ENCODE measurements at regions not wholly inside any gene's neighbourhood (a gene's known extent, or its start where the extent isn't known, plus 50 kb on each side); places are given as distances from the start of the nearest gene placed in this dataset.

DNA sequence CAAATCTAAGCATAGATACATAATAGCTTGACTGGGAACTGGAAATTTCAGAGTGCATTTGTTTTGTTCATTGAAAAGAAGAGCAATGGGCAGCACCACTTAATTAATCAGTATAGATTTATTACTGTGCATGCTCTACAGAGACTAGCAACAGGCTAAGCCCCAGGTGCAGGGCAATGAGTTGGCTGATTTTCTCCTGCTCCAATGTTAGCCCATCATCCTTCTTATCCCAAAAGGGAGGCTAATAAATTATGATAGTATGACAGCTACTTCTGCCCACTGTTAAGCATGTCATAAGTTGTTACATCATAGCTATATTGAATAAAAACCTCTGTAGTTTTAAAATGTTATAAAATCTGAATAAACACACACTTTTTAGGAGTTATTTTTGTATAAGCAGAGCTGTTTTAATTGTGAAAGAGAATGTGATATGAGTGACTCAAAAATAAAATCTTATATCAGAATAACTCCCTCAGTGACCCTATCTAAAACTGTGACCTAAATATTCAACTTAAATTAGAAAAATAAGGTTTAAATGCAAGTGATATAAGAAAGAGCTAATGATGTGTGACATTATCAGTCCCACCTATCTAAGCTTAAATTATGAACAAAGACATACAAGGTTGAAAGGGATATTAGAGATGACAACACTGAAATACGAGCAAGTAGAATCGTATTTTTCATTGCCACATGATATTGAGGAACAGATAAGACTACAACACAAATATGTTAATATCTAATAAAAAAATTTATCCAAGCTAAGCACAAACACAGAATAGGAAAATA lies 967.3 kb upstream of the ADGRB3 start:
- DNase-seq (ENCODE audit: low read depth, low spot score) = no peak

DNA sequence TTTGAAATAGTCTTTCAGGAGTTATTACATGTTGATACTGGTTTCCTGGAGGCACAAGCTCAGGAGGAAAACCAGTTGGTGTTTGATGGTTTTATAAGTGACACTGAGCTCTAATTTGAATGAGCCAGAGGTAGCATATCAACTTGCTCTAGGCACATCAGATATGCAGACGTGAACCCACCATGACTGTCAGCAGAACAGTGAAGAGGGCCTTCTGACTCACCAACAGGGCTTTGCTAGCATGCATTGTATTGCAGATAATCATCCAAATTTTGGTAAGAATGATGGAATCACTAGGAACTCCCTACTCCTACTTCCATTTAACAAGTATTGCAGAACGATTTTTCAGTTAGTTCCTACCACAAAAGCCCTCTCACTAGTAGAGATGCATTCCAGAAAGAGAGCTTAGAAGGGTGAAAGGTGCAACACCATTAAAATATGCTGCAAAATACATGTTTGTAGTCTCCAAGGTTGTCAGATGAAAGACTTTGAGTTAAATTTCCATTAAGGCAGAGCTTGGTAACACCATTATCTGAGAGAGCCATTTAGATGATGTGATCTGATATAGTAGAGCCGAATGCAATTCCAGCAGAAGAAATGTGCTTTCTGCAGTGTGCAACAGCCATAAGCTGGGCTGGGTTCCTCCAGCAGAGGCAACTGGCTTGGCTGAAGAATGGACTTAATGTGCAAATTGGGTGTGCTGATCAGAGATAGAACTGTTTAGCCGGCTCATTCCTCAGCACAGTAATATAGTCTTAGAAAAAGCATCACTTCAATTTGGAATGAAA lies 968.7 kb upstream of the ADGRB3 start:
- no peak for DNase-seq (ENCODE audit: low read depth, low spot score)

DNA sequence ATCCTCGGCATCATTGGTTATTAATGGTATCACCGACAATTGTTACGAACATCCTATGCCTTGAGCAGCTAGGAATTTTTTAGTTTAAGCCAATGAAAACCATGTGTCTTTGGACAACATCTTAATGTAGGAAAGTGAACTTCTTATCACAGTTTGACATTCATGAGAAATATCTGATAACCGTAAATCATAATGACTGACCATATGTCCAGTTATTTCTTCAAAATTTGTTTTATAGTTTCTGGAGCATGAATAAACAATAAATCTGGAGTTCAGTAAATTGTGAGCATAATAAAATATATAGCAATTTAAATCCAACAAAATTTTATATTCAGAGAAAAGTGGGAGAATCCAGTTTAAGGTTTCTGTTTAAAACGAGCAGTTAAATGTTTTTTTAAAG lies 970.1 kb upstream of the ADGRB3 start:
- DNase-seq (ENCODE audit: low read depth, low spot score) = no peak

DNA sequence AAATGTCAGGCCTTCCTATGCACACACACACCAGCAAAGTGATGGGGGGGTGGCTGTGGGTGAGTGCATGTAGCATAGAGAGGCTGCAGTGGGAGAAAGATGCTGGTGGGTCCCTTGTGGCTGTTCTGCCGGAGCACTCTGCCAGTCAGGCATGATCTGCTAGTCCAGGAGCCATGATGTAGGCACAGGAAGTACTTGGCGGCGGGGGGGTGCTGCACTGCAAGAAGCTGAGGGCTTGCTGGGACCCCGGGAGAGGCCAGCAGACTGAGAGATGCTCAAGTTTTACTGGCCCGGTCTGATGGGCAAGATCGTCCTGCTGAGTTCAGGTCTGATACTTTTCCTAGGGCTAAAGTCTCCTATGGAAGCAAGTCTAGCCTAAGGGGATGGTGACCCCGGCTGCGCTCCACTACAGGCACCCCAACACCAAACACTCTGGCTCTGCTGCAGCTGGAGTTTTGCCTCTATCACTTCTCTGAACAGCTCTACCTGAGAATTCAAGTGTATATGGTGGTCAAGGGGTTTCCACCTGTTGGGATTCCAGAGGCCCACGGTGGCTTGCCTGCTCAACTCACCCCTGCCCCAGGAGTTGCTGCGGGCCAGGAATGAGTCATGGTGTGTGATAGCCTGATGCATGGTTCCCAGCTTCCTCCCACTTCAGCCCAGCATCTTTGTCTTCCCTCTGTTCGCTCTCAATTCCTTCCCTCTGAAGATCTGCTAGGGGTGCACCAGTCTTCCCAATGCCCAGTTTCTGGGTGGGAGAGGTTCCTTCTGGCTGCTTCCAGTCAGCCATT lies 971.8 kb upstream of the ADGRB3 start:
- no peak for DNase-seq (ENCODE audit: low read depth, low spot score)

DNA sequence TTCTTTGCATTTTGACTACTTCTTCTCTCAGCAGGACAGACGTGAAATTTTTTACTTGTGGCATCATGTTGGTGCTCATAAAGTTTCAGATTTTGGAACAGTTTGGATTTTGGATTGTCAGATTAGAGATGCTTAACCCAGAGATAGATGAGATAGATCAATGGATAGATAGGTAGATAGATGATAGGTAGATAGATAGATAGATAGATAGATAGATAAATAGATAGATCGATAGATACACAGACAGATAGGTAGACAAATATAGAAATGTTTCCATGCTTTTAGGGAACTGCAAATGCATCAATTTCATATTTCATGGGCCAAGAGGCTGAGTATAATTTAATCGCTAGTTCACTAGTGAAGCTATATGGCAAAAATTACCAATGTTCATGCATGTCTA lies 981.5 kb upstream of the ADGRB3 start:
- DNase-seq (ENCODE audit: low read depth, low spot score) = no peak

DNA sequence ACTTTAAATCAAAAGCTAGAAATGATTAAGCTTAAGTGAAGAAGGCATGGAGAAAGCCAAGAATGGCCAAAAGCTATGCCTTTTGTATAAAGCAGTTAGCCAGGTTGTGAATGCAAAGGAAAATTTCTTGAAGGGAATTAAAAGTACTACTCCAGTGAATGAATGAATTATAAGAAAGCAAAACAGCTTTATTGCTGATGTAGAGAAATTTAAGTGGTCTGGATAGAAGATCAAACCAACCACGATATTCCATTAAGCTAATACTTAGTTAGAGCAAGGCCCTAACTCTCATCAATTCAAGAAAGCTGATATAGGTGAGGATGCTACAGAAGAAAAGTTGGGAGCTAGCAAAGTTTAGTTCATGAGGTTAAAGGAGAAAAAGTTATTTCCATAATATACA lies 988.5 kb upstream of the ADGRB3 start:
- no peak for DNase-seq (ENCODE audit: low read depth, low spot score)

DNA sequence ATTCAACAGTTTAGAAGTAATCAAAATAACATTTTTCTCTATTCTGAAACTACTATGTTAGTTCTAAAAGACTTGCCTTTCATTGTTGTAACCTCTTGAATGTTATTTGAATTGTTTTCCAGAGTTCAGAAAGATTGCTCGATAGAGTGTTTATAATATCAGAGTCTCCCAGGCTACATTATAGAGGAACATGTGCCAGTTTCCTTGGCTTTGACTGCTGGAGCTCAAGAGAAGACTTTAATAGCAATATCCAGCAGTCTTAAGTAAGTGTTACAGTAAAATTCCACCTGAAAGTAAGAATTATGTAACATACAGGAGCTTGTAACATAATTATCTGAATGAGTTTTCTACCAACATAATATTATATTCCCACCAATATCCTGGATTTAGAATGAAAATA lies 991.8 kb upstream of the ADGRB3 start:
- no peak for DNase-seq (ENCODE audit: low read depth, low spot score)

DNA sequence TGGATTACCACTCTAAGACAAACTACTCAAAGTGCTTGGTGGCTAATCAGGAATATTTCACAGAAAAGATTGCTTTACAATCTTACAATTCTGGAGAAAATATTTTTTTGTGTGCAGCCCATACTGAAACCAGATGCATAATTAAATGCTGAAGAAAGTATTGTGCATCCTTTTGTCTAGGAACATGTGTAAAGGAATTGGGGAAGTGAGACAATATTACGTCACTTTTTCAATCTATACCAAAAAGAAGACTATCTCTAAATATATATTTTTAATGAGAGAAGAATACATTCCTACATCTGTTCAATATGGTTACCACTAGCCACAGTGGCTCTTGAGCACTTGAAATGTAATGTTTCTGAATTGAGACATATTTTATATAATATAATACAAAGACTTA lies 992.5 kb upstream of the ADGRB3 start:
- no peak for DNase-seq (ENCODE audit: low read depth, low spot score)

DNA sequence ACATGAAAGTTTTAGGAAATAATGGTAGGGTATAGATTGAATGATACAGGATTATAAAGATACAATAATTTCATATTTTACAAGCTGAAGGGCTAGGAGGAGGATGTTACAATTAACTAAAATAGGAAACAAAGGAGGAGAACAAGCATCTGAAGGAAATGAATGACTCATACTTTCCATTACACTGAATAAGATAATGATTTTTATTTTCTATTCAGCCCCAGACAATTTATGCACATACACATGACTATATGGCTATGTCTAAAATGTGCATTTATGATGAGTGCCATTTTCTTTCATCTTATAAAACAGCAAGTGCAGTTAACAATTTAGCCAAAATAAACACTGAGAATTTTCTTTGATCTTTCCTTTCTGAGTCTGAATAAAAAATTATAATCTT lies 994.6 kb upstream of the ADGRB3 start:
- DNase-seq (ENCODE audit: low read depth, low spot score) = no peak

DNA sequence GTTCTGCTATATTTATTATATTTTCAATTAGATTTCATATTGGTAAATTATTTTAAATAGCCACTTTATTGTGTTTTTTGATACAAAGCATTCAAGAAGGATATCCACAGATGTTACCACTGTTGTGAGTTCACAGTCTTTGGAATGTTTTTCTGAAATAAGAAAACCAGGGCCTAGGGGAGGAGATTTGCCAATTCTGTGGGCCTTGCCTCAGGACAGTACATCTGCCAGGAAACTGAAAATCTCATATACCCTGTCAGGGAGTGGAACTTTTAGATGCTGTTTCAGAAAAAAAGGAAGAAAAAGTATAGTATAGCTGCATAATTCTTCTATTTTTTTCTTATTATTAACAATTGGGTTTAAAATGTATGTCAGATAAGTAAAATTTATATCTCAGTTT lies 995.9 kb upstream of the ADGRB3 start:
- DNase-seq (ENCODE audit: low read depth, low spot score) = no peak

DNA sequence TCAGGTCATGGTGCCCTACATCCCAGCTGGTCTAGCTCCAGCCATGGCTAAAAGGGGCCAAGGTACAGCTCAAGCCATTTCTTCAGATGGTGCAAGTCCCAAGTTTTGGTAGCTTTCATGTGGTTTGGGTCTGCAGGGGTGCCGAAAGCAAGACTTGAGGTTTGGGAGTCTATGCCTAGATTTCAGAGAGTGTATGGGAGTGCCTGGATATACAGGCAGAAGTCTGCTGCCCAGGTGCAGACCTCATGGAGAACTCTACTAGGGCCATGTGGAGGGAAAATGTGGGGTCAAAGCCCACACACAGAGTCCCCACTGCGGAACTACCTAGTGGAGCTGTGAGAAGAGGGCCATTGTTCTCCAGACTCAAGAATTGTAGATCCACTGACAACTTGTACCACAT lies 1000.9 kb upstream of the ADGRB3 start:
- DNase-seq (ENCODE audit: low read depth, low spot score) = no peak

DNA sequence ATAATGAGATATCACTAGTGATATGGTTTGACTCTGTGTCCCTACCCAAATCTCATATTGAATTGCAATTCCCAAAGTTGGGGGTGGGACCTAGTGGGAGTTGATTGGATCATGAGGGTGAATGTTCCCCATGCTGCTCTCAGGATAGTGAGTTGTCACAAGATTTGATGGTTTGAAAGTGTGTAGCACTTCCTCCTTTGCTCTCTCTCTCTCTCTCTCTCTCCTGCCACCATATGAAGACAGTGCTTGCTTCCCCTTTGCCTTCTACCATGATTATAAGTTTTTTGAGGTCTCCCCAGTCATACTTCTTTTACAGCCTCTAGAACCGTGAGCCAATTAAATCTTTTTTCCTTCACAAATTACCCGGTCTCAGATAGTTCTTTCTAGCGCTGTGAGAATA lies 1002.0 kb upstream of the ADGRB3 start:
- DNase-seq (ENCODE audit: low read depth, low spot score) = no peak

DNA sequence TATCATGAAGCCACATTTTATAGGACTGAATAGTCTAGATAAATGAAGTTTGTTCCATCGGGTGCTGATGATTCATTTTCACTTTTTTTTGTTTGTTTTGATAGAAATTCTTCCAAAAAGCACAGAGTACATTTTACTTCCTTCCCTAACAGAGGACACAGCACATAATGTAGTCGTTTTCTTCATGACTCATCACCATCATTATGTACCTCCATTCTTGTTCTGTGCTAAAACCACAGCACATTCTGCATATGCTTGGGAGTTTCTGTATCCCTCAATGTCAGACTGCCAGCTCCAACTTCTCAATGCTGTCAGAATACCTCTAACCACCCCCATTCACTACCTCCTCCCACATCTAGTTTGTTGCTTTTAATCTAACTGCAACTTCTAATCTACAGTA lies 1004.9 kb upstream of the ADGRB3 start:
- DNase-seq (ENCODE audit: low read depth, low spot score) = peak; percentile 56

DNA sequence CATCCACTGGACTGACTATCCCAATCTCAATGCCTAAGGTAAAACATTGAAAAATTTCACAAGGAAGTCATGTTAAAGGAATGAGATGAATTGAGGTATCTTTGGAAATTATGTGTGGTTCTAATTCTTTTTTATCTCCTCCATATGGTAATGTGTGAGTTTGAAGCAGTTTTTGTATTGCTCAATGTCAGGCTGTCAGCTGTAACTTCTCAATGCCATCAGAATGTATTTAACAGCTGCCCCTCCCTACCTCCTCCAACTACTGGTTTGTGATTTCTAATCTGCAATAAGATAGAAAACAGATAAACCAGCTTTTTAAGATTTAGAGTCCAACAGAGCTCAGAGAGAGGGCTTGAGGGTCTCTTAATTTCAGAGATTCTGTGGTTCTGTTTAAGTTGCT lies 1005.8 kb upstream of the ADGRB3 start:
- DNase-seq (ENCODE audit: low read depth, low spot score) = no peak

DNA sequence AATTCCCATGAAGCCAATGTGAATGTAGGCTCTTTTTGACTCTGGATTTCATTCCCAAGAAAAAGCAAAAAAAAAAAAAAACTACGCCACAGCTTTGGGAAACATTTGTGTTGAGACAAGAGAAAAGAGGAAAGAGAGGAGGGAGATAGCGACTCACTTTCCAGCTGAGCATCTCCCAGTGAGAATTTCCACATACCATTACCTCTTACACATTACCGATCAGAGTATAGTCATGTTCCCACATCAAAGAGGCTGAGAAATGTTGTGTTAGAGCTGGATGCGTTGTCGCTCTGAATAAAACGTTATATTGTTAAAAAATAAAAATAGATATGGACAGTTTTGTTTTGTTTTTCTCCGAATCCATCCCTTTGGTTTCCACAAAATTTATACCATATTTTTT lies 1019.3 kb upstream of the ADGRB3 start:
- DNase-seq (ENCODE audit: low read depth, low spot score) = peak; percentile 65

DNA sequence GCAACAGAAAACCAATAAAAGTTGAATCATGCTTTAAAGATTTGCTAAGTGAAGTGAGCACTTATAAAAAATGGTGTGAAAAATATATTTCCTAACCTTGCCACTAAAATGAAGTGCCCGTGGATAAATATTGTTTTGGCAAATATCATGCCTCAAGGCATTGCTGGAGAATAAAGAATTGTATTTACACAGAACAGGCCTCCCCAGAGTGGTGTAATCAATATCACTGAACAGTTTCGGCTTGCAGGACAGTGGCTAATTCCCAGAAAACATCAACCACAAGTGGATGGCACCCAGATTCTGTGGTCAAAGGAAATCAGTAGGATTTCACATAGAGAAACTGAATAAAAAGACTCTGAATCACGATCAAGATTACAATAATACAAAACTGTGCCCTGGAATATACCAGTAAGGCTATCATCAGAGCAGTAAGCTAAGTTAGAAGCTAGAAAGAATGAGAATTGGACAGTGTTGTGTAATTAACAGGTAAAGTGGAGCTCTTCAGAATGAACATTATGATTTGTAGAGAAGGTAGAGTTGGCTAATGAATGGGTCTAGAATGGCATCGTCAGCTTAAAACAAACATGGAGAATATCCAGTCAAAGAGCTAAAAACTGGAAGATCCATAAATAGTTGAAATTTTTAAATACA lies 1026.9 kb upstream of the ADGRB3 start:
- no peak for DNase-seq (ENCODE audit: low read depth, low spot score)

DNA sequence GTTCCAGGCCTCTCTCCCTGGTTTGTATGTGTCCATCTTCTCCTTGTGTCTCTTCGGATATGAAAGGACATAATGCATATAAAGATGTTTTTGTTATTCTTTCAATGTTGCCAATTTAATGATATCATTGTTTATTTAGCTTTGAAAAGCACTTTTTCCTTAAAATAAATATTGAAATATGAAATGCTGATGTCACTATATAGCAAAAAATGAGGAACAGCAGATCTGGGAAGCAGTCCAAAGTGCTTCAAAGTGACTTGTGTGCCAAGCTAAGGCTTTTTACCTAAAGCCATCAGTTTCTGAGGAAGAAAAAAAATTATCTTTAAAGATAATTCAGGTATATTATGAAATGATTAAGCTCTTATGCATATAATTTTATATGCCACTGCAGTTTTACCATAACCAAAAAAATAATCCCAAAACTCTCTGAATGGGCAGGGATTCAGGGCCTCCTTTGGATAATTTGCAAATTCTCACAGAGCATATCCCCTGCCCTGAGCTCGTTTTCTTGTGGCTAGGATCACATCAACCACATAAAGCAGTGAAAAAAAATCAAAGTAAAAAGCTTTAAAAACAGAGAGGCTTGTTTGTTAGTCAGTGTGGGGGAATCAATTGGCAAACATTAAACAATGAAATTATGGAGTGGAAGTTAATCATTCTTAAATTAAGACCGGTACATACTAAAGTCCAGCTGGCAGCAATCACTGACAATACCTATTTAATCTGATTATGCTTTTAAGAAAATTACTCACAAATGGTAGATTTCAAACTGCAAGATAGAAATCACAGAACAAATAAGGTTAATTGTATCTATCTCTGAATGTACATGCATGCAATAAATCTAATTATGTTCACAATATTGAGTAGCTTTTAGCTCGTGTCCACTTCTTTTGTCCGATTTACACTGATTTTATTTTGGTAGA lies 1027.9 kb upstream of the ADGRB3 start:
- peak; percentile 60 for DNase-seq (ENCODE audit: low read depth, low spot score)

DNA sequence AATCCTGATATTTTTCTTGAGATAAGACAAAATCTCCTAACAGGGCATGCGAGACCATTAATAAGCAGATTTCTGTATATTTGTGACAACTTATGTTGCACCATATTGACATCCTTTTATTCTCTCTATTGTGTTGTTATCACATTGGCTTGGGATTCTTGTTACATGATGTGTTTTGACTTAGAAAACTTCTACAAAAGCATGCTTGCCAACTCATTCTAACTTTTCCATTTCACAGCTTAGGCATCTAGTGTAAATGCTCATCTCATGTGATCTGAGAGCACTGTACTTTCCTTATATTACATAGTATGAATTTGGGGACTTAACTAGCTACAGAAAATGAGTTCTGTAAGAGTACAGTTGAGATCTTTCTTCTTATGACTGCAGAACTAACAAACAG lies 1040.7 kb upstream of the ADGRB3 start:
- no peak for DNase-seq (ENCODE audit: low read depth, low spot score)

DNA sequence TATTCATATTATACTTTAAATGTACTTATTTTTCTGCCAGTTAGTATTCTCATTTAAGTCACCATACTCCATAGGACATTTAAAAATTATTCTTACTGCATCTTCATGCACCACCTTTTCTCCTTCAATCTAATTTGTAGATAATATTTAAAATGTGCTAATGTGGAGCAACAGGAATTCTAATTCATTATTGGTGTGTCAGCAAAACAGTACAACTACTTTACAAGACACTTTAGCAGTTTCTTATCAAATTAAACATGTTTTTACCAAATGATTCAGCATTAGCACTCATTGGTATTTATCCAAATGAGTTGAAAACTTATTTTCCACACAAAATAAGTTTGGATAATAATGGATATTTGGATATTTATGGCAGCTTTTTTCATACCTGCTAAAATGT lies 1041.8 kb upstream of the ADGRB3 start:
- no peak for DNase-seq (ENCODE audit: low read depth, low spot score)

DNA sequence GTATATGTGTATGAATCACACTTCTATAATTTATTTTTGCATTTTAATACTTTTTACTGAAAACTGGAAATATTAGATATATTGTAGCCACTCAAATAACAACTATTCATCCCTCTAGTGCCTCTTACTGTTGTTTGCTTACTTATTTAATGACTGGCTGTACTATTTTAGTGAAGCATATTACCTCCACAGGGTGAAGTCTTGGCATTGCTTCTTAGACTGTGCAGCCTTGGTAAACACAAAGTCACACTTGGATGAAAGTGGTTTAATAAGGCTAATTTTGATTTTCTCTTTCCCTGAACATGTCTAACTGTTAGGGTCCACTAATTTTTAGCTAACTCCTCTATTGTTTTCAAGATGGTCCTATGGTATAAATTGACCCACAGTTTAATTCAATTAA lies 1043.2 kb upstream of the ADGRB3 start:
- no peak for DNase-seq (ENCODE audit: low read depth, low spot score)

DNA sequence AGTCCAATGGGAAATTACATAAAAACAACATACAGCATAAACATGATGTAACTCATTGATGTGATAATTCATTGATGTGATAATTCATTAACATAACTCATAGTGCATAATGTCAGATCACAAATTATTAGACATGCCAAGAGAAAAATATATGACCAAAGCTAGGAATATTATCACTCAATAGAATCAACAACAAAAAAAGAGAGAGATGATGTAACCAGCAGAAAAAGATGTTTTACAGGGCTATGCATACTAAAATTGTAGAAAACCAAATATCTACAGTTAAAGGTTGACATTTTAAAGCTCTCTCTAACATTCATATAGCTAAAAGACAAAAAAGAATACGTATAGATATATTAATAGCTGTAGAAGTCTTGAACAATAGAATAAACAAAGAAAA lies 1067.2 kb upstream of the ADGRB3 start:
- no peak for DNase-seq (ENCODE audit: low read depth, low spot score)
